ENCODE measurements at regions not wholly inside any gene's neighbourhood (a gene's known extent, or its start where the extent isn't known, plus 50 kb on each side); places are given as distances from the start of the nearest gene placed in this dataset.
"Not testable (repeated sequence)": the region's sequence is repeated elsewhere in the genome, so short reads cannot be mapped to it uniquely, and the experiment has no call there.

GRCh38 chr5:2867373-2867933 lies 116.0 kb upstream of the IRX2 start:
- Mint-ChIP-seq H3K9me3 (peaks cover 7 to 8% of the 10 kb centered on the region in 2 donors), H3K27me3 (no peaks in the 10 kb centered on the region), H3K36me3 (no peaks in the 10 kb centered on the region), H3K27ac (no peak overlapping the region), H3K4me3 (no peak overlapping the region), H3K4me1 (no peaks in the 10 kb centered on the region)
- no peak for DNase-seq
- ATAC-seq (replicated peaks) = no peak

DNA sequence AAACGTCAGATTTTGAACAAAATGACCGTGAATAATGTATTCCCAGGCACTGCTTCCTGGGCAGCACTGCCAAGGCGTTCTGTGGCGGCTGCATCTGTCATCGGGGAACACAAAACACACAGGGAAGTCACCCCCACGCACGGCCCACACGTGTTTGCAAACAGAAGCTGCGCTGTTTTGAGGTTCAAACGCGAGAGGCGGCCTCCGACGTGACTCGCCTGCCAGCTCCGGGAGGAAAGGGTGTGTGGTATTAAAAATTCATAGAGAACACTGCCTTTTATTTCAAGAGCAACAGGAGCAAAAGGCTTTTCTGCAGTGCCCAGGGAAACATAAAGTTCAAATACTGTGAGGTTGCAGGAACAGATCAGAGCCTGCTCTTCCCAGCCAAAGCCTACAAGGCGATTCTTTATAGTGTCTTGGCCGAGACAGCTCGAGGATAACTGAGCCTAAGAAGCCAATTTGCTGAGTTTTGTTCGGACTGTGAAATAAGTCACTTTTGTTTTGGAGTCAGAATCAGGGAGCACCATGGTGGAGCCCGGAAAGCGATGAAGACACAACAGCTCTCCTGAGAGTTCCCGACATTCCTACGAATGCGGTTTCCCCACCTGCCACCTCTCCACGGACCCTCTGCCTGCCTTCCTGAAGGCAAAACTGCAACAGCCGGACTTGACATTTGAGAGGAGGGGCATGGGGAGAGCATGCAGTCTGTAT lies 115.3 kb upstream of the IRX2 start:
- ATAC-seq (replicated peaks) = no peak
- H3K4me1 Mint-ChIP-seq = no peaks in the 10 kb centered on the region
- no peak overlapping the region for H3K4me3 Mint-ChIP-seq

GRCh38 chr5:2865856-2866255 lies 114.4 kb upstream of the IRX2 start:
- ATAC-seq (replicated peaks) (no peak), DNase-seq (no peak)
- no peak overlapping the region for H3K27ac Mint-ChIP-seq
- H3K27me3 Mint-ChIP-seq = no peaks in the 10 kb centered on the region
- no peaks in the 10 kb centered on the region for H3K4me1 Mint-ChIP-seq
- no peaks in the 10 kb centered on the region for H3K36me3 Mint-ChIP-seq
- no peak overlapping the region for H3K4me3 Mint-ChIP-seq
- peaks cover 7 to 12% of the 10 kb centered on the region in 2 donors for H3K9me3 Mint-ChIP-seq

More for the DNA sequence above, 115.3 kb upstream of the IRX2 start:
- H3K9me3 Mint-ChIP-seq = peaks cover 7 to 12% of the 10 kb centered on the region in 2 donors
- no peaks in the 10 kb centered on the region for H3K36me3 Mint-ChIP-seq
- no peak for DNase-seq
- H3K27ac Mint-ChIP-seq = no peak overlapping the region
- H3K27me3 Mint-ChIP-seq = no peaks in the 10 kb centered on the region

DNA sequence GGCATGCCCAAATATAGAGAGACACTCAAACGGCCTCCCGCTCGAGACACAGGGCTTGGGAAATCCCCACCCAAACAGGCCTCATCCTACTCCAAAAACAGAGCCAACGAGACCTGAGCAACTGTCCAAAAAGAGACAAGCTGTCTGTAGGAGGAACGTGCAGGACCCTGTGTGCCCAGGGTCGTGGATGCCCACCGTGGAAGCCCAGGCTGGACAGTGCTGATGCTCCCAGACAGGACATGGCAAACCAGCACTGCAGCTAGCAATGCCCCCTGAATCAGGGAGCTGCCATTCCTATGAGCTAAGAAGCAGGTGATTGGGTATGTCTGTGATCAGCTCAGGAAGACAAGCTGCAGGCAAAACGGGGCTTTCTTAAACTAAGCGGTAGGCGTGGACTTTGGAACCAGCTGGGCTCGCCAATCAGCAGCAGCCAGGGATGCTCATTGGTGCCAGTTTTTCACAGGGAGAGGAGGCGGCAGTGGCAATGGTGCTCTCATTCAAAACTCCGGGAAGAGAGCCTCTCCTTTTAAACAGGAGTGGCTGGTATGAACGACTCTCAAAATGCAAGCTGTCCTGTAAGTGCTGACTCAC lies 113.1 kb upstream of the IRX2 start:
- Mint-ChIP-seq H3K27ac (no peak overlapping the region), H3K4me3 (no peak overlapping the region), H3K4me1 (no peaks in the 10 kb centered on the region), H3K36me3 (no peaks in the 10 kb centered on the region), H3K27me3 (no peaks in the 10 kb centered on the region), H3K9me3 (peaks cover 5 to 9% of the 10 kb centered on the region in 2 donors)
- DNase-seq (no peak), ATAC-seq (replicated peaks) (no peak)

- Mint-ChIP-seq H3K4me1 (no peaks in the 10 kb centered on the region), H3K27me3 (no peaks in the 10 kb centered on the region), H3K9me3 (peaks cover 4% of the 10 kb centered on the region in 2 donors), H3K4me3 (no peak overlapping the region), H3K36me3 (no peaks in the 10 kb centered on the region), H3K27ac (no peak overlapping the region)
- DNase-seq (no peak), ATAC-seq (replicated peaks) (no peak)
Measured at GRCh38 chr5:2863675-2864433, 112.4 kb upstream of the IRX2 start.

GRCh38 chr5:2863133-2863532 lies 111.7 kb upstream of the IRX2 start:
- H3K4me1 Mint-ChIP-seq = no peaks in the 10 kb centered on the region
- no peak overlapping the region for H3K4me3 Mint-ChIP-seq
- no peak for ATAC-seq (replicated peaks)
- H3K36me3 Mint-ChIP-seq = no peaks in the 10 kb centered on the region
- DNase-seq = no peak
- peaks cover 4% of the 10 kb centered on the region in 2 donors for H3K9me3 Mint-ChIP-seq
- no peak overlapping the region for H3K27ac Mint-ChIP-seq
- no peaks in the 10 kb centered on the region for H3K27me3 Mint-ChIP-seq

DNA sequence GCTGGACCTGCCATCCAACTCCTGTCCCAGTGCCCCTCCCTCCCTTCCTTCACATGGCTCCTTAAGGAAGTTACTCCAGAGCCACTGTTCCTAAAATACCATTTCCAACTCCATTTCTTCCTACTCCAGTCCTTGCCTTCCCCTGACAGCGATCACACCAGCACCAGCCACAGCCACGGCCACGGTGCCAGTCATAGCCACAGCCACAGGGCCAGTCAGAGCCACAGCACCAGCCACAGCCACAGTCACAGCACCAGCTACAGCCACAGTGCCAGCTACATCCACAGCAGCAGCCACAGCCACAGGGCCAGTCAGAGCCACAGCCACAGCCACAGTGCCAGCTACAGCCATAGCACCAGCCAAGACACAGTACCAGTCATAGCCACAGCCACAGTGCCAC lies 110.7 kb upstream of the IRX2 start:
- not testable (repeated sequence) for H3K36me3 Mint-ChIP-seq; H3K27me3 Mint-ChIP-seq; H3K27ac Mint-ChIP-seq; H3K4me1 Mint-ChIP-seq; DNase-seq; ATAC-seq (replicated peaks); H3K9me3 Mint-ChIP-seq; H3K4me3 Mint-ChIP-seq

DNA sequence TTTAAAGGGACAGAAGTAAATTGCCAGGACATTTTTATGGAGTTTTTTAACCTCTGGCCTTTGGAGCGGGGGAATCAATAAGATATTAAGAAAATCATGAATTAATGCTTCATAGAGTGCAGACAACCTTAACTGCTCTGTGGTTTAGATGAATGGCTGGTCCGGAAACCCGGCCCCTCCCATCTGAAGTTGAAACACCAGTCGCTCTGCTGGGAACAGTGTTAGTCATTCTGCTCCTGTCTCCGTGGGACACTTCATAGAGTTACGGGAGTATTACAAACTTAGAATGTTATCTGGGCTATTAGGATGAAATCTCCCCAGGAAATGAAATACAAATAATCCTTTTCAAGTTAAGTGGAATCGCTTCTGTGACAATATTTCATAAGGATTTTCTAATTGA lies 110.1 kb upstream of the IRX2 start:
- DNase-seq (no peak), ATAC-seq (replicated peaks) (no peak)
- Mint-ChIP-seq H3K36me3 (no peaks in the 10 kb centered on the region), H3K4me3 (no peak overlapping the region), H3K27me3 (no peaks in the 10 kb centered on the region), H3K4me1 (no peaks in the 10 kb centered on the region), H3K9me3 (peaks cover 1 to 4% of the 10 kb centered on the region in 2 donors), H3K27ac (no peak overlapping the region)

GRCh38 chr5:2860101-2860500 lies 108.6 kb upstream of the IRX2 start:
- ATAC-seq (replicated peaks) = no peak
- H3K27ac Mint-ChIP-seq = no peak overlapping the region
- peaks cover 3 to 11% of the 10 kb centered on the region in 2 donors for H3K9me3 Mint-ChIP-seq
- no peaks in the 10 kb centered on the region for H3K27me3 Mint-ChIP-seq
- no peak overlapping the region for H3K4me3 Mint-ChIP-seq
- no peaks in the 10 kb centered on the region for H3K36me3 Mint-ChIP-seq
- no peak for DNase-seq
- H3K4me1 Mint-ChIP-seq = no peaks in the 10 kb centered on the region

- Mint-ChIP-seq H3K27me3 (no peaks in the 10 kb centered on the region), H3K36me3 (no peaks in the 10 kb centered on the region), H3K9me3 (peaks cover 7 to 16% of the 10 kb centered on the region in 2 donors), H3K4me3 (no peak overlapping the region), H3K4me1 (no peaks in the 10 kb centered on the region), H3K27ac (no peak overlapping the region)
- no peak for DNase-seq
- ATAC-seq (replicated peaks) = no peak
Measured at GRCh38 chr5:2857837-2858236, 106.4 kb upstream of the IRX2 start.

GRCh38 chr5:2856206-2856605 lies 104.7 kb upstream of the IRX2 start:
- Mint-ChIP-seq H3K4me3 (no peak overlapping the region), H3K27ac (no peak overlapping the region), H3K27me3 (no peaks in the 10 kb centered on the region), H3K9me3 (peaks cover 7 to 11% of the 10 kb centered on the region in 2 donors), H3K36me3 (no peaks in the 10 kb centered on the region), H3K4me1 (no peaks in the 10 kb centered on the region)
- DNase-seq (no peak), ATAC-seq (replicated peaks) (no peak)

DNA sequence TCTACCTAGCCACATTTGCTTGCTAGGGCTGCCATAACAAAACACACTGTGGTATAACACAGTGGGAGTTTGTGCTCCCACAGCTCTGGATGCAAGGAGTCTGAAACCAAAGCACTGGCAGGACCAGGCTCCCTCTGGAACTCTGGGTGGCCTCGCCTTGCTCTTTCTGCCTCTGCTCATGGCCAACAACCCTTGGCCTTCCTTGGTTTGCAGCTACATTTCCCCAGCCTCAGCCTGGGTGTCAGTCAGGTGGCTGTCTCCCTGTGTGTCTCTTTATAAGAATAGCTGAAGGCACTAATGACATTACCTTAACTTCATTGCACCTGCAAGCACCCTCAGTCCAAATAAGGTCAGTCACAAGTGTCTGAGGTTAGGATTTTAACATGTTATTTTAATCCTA lies 101.0 kb upstream of the IRX2 start:
- H3K27me3 Mint-ChIP-seq = no peaks in the 10 kb centered on the region
- no peak for ATAC-seq (replicated peaks)
- no peak overlapping the region for H3K27ac Mint-ChIP-seq
- no peaks in the 10 kb centered on the region for H3K36me3 Mint-ChIP-seq
- H3K4me1 Mint-ChIP-seq = no peaks in the 10 kb centered on the region
- no peak for DNase-seq
- H3K4me3 Mint-ChIP-seq = no peak overlapping the region
- peaks cover 7 to 11% of the 10 kb centered on the region in 2 donors for H3K9me3 Mint-ChIP-seq

- Mint-ChIP-seq H3K4me1 (no peaks in the 10 kb centered on the region), H3K9me3 (peaks cover 7 to 11% of the 10 kb centered on the region in 2 donors), H3K4me3 (no peak overlapping the region), H3K27me3 (no peaks in the 10 kb centered on the region), H3K36me3 (no peaks in the 10 kb centered on the region), H3K27ac (no peak overlapping the region)
- ATAC-seq (replicated peaks) = no peak
- DNase-seq = no peak
Measured at GRCh38 chr5:2851895-2852294, 100.4 kb upstream of the IRX2 start.

GRCh38 chr5:2849429-2849828 lies 98.0 kb upstream of the IRX2 start:
- no peak overlapping the region for H3K27ac Mint-ChIP-seq
- H3K9me3 Mint-ChIP-seq = peaks cover 4 to 5% of the 10 kb centered on the region in 2 donors
- no peaks in the 10 kb centered on the region for H3K4me1 Mint-ChIP-seq

More at GRCh38 chr5:2849429-2849828, 98.0 kb upstream of the IRX2 start:
- DNase-seq (no peak), ATAC-seq (replicated peaks) (no peak)
- no peaks in the 10 kb centered on the region for H3K36me3 Mint-ChIP-seq
- H3K27me3 Mint-ChIP-seq = no peaks in the 10 kb centered on the region
- no peak overlapping the region for H3K4me3 Mint-ChIP-seq
